COLO668 (cell line): ENCODE measurements at regions not wholly inside any gene's neighbourhood (a gene's known extent, or its start where the extent isn't known, plus 50 kb on each side); places are given as distances from the start of the nearest gene placed in this dataset.

ENCODE experiments used
- DNase-seq: peaks from one replicate; lab custom pipeline; 2025; ENCODE audit not compliant: unreplicated experiment; lab: John Stamatoyannopoulos, UW

DNA sequence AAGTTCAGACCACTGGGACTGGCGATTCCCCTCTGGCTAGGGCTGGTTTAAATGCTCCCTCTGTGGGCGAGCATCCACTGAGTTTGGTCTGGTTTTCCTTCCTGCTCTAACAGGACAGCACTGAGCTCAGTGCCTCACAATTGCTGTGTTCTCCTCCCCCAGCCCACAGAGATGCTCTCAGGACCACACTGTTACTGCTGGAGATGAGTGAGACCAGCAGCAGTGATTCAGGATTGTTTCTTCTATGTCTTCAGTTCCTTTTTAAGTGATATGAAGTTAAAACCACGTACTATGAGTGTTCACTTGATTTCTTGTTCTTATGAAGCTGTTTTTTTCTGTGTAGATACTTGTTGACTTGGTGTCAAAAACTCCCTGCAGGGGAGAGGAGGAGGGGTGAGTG lies 180.4 kb upstream of the COL8A1 start:
- DNase-seq: no peak

DNA sequence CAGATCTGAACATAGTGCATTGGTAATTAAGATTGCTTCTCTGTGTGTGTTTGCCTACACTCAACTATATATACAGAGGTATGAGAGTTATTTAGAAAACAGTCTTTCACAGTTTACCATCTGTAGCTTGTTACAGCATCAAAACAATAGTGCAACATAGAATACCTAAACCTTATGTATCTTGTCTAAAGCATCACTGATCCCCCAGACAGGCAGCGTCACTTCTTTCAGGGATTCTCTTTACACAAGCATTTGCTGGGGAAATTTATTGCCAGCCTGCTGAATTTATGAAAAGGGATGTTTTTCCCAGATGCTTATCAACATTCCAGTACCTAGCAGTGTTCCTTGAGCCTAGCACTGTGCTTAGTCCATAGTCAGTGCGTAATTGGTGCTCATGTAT lies 195.8 kb upstream of the COL8A1 start:
- no peak for DNase-seq

DNA sequence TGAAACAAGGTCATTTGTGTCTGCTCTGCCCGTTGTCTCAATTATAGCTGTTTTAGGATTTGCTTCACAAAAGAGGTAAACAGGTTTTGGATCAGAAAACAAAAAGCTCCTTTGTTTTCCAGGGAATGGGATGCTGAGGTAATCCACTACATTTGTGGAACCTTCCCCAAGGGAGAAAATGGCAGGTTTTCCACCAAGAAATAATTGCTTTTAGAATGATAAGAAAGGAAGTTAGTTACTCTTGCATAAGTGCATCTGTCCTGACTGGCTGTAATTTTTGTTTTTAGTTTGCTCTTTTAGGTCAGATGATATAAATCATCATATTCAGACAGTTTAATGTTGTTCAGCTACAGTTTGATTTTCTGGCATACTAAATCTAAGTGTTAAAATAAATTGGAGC lies 198.5 kb upstream of the COL8A1 start:
- no peak for DNase-seq

DNA sequence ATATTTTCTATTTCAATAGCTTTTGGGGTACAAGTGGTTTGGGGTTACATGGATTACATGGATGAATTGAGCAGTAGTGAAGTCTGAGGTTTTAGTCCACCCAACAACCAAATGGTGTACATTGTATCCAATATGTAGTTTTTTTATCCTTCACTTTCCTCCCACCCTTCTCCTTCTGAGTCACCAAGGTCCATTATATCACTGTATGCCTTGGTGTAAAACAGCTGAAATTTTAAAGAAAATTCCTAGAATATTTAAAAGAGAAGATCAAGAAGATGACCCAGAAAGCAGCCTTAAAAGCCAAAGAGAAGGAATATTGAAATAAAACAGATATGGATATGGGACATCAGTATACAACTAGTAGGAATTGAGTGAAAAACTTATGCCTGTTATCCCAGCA lies 204.2 kb upstream of the COL8A1 start:
- DNase-seq: no peak

DNA sequence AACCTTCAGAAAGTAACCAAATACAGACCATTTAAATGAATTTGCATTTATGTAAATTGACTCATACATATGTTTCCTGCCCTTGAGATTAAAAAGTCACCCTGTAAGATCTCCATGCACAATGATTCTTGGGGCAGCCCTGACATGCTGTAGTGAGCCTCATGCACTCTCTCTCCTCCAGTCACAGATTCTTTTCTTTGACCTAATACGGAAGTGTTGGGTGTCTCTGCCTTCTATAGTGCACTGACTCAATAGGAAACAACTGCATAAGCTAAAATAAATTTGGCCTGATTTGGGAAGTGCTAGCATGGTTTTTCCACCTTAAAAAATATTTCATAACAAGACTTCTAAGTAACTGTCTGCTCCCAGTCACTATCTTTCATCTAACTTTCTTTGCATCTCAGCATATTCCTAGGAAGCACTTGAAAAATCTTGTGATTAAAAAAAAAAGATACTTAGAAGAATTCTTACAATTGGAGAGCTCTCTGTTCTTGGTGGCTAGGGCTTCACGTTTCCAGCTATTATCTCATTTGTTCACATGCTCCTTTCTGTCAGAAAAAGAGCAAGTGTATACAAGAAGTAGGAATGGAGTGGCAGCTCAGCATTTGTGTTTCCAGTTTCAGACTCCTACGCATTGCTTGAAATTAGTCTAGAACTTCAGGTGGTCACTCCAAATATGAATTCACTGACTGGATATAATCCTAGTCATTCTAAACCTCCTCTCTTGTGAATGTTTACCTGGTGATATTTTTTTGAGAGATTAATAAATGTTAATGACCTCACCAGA lies 207.9 kb upstream of the COL8A1 start:
- no peak for DNase-seq

DNA sequence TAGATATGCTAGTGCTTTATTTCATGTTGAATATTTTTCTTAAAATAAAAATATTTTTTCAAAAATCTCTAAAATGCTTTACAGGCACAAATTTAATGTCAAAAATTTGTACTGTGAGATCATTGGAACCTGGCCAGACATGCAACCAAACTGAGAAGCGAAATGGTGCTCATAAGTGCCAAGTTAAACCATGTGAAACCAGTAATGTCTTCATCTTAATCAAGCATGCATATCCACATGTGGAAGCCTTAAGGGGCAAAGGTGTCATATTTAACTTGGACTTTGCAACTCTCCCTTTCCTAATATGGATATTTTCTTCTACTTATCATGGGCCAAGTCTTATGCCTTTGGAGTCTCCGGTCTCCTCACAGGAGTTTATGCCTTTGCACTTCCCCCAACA lies 208.9 kb upstream of the COL8A1 start:
- no peak for DNase-seq

DNA sequence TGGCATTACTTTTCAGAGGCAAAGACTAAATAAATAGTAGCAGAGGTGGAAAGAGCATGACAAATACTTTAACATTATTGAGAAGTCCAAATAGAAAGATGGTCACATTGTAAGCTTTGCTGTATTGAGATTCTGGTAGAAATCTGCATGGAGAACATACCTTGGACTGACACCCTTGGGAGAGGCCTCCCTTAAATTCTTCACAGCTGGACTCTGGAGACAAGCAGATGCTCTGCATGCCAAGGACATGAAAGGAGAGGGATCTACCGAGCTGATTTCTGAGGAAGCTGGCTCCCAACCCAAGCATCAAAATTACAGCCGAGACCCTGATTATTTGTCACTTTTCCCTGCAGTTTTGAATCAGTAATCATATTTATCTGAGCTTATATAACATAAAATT lies 212.5 kb upstream of the COL8A1 start:
- no peak for DNase-seq

DNA sequence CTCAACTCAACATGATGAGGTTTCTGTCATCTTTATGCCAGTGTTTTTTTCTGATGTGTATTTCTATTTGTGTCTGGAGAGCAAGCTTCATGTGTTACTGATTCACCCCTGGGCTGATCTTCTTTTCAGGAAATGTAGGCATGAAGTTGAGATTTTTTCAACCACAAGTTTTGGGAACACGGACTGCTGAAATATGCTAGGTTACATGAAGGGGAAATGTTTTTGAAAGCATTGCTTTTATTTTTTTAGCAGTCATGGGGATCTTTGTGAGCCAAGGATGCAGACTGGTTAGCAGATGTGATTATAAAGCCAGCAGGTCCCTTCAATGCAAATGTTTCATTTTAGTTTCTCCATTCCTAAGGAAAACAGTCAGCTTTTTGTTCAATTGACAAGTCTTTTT lies 219.3 kb upstream of the COL8A1 start:
- no peak for DNase-seq

DNA sequence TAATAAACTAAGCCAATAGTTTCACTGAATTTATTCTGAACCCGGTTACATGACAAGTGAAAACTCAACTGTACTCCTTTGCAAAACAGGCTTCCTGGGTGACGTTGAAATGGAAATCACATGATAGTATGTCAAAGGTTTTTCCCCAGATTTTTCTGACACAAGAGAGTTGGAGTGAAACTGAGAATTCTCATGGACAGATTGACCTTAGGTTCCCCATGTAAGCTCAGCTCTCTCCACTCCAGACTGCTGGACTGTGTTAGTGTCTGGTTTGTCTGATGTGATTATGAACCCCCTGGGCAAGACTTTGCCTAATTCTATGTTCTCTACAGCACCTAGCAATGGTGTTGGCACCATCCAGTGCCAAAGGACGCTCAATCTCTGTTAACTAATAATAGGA lies 219.7 kb upstream of the COL8A1 start:
- no peak for DNase-seq

DNA sequence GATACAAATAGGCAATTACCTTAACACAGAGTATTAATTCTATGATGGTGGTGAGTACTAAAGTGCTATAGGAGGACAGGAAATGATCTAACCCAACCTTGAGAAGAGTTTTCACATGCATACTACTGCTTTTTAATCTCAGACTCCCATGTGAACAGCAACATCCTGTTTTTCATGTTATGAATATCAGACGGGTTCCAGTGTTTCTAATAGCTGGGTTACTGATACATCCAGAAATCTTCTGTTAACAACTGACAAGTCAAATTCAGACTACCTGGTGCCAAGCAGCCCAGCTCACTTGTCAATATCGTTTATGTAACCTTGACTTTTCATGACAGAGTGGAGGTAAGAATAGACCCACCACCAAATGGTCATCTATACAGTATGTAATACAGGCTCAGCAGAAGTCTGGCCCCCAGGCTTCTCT lies 220.2 kb upstream of the COL8A1 start:
- no peak for DNase-seq

DNA sequence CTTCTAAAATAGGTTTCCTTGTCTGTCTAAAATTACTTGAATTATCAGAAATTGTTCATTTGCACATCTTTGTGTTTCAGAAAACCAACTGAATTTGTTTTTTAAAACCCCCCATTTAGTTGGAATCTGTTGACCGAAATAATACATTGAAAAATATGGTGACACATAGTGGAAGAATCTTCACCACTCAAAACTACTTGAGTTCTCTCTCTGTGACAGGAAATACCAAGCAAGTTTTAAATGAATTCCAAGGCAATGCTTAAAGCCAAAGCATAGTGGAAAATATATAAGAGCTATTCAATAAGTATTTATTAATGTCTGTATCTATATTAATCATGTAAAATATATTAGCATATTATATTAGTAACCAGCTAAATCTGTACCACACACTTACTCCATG lies 224.9 kb upstream of the COL8A1 start:
- no peak for DNase-seq

DNA sequence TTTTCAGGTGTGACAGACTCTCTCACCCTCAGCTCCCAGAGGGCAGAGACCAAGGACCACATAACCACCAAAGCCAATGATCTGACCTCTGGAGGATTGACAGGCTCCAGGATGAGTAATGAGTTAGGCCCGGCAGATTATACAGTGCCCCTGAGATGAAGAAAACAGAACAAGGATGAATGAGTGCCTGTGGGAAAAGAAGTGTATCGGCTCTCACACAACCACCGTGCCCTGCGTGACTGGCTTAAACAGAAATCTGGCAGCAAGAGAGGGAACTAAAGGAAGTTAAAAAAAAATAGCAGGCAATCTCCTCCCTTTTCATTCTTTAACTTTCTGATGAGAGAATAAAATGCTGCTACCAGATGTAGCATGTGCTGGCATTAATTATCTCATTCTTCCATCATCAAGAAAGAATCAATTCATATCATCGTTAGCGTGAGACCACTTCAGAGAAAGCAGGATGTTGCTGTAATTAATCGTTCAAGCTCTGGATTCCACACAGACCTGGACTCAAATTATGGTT lies 227.5 kb upstream of the COL8A1 start:
- no peak for DNase-seq

DNA sequence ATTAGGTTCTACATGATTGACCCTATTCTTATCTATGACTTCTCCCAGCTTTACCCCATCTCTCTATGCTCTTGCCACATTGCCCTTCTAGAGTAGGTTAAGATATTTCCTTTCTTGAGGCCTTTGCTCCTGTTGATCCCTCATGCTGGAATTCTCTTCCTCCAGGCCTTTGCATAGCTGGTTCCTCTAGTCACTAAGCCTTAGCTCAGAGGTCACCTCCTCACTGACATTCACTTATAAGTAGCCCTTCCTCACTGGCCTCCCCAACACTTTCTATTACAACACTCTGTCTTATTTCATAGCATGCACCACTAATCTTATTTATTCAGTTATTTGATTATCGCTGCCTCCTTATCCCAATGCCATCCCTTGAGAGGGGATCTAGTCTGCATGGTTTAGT lies 228.4 kb upstream of the COL8A1 start:
- no peak for DNase-seq

DNA sequence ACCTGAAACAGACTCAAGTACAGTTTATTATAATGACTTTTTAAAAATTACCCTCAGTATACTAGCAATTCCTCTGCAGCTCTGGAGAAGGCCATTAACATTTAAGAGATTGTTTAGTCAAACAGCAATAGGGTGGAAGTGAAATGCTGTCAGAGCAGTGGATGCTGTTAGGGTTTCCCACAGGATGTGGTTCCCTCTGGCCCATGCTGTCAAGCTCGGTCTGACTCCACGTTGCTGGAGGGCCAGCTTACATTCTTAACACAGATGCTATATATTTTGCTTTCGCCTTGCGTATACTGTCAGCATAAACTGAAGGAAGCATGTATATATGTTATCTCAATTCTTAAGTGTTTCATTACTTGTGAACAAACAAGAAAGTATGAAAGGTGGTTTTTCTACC lies 231.1 kb upstream of the COL8A1 start:
- no peak for DNase-seq

DNA sequence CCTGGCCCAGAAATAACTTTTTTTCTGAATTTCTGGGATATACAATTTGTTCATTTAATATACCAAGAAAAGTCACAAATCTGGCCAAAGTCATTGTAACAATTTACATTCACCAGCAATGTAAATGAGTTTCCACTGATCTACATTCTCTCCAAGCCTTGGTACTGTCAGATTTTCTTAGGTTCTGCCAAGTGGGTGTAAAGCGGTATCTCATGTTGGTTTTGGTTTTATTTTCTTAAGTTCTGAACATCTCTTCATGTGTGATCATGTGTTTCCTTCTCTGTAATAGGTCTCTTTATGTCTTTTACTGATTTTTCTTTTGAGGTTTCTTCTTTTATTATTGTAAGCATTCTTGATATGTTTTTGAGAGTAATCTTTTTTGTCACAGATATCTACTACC lies 235.6 kb upstream of the COL8A1 start:
- no peak for DNase-seq

DNA sequence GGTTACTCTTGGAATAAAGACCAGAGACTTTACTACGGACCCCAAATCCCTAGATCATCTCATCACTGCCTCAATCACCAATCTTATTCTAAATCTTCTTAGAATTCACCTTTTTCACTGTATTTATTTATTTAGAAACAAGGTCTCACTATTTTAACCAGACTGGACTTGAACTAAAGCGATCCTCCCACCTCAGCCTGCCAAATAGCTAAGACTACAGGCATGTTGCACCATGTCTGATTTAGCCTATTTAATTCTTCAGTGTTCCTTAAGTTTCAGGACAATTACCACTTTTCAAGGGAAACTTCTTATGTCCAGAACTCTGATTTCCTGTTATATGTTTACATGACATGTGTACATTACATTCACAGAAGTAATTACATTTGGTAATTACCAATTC lies 238.0 kb upstream of the COL8A1 start:
- DNase-seq: no peak

DNA sequence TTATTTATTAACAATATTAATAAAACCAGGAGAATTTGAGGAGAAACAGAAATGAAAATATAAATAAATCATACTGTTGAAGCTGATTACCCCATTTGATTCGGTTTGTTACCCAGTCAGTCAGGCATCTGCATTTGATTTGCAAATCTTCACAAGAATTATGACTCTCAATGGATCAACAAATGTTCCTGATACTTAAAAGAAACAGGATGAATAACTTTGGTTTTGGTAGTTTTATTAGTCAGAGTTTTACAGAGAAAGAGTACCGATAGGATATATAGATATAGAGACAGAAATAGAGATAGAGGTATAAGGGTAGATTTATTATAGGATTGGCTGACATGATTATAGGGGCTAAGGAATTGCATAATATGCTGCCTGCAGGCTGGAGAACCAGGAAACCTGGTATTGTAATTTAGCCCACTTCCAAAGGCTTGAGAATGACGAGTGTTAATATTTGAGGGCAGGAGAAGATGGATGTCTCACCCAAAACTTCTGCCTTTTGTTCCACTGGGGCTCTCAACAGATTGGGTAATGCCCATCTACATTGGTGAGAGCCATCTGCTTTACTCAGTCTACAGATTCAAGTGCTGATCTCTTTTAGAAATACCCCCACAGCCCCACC lies 241.6 kb upstream of the COL8A1 start:
- no peak for DNase-seq

DNA sequence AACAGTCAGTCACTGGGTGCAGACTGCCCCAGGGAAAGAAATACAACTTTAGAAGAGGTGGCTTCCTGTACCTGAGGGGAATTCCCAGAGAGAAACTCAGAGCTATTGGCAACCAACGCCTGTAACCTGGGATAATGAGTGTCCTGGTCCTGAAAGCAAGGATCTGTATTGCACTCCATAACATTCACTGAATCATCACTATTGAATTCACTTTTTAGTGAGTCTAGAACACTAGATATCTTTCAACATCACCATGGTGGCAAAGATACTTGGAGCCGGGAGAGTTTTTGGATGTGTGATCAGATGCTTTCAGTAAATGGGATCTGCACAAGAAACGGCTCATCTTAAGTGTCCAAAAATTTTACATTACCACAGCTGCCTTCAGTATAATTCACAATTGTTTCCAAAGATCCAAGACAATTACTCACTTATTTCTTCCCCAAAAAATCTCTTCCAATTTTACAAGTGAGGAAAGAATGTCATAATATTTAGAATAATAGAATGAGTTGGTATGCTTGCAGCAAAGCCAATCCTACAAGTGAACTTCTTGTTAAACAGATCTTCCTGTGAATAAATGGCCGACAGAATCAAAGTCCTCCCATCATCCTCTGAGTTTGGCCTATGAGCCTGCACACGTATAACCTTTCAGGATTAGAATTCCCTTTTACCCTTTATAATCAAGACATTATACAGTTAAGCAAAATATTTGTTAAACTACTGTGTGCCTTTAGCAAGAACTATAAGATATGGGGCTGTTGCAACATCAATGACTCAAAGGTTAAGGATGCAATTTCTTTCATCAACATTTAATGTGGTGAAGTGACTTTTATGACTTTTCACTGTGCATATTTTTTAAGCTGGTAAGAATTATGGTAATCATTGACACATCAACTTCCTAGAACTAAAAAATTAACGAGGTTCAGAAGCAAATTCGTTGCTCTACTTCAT lies 243.3 kb upstream of the COL8A1 start:
- no peak for DNase-seq

DNA sequence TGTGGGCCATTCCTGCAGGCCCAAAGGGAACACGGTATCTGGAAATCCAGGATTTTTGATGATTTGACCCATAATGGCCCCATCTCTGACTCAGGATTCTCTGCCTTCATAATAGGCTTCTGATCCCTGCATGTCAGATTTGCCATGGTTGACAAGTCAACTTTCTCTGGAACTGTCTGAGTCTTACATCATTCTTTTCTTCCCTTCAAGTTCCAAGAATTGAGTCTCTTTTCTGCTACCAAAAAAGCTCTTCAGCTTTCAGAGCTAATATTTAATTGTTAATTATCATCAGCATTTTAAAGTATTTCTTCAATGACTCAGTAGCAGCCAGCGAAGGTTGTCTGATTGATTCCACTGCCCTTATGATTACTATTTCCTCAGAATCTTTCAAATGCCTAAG lies 244.4 kb upstream of the COL8A1 start:
- DNase-seq: no peak

DNA sequence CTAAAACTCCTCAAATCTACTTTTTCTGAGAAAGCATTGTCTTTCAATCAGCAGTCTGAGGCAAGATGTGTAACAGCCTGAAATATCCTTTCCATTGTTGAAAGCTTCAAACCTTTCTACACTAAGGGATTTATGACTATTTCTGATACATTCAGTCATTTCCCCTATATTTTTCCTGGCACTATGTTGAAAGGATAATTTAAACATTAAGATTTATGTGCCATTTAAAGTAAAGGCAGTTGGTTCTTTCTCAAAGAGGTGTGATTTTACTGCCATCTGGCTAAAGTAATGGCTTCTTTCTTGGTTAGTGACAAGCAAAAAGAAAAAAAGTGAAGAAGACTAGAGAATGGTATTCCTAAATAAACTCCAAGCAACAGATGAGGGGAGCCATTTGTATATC lies 249.6 kb upstream of the COL8A1 start:
- no peak for DNase-seq

DNA sequence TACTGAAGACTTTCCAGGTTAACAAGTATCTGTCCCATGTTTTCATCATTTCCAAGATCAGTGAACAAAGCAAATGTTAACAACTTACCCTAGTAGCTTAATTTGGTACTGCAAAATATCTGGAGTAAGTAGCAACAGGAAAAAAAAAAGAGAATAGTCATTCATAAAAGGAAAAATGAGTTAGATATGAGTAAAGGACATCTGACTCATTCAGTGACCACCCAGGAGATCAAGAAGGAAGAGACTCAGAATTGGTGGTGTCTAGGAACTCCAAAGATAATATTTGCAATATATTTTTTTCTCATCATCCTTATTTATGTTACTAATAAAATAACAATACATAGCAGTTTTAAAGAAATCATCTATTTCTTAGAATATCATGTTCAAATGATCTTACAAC lies 253.8 kb upstream of the COL8A1 start:
- no peak for DNase-seq

DNA sequence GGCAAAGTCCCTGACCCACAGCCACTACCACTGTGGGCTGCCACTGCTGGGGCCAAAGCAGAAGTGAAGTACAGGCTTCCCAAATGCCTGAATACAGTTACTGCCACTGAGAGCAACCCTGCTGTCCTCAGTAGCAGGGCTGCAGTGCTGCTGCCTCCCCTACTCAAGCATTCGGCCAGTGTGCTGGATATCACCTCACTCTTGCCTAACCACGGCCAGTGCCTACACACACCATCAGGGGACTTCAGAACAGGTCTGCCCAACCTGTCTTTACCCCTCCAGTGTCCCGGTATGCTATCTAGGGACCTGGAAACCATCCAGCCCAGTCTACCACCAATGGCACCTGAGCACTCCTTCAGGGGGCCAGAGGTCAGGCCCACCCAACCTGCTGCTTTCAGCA lies 261.5 kb upstream of the COL8A1 start:
- no peak for DNase-seq
